LNCaP clone FGC (cell line): ENCODE measurements at regions not wholly inside any gene's neighbourhood (a gene's known extent, or its start where the extent isn't known, plus 50 kb on each side); places are given as distances from the start of the nearest gene placed in this dataset.
A peak's percentile ranks its signal among the peaks of the same experiment; 100 is the strongest.

Source experiments
- DNase-seq: peaks from one replicate; pipeline ENCODE4 v3.0.0-alpha.2; 2011; ENCODE audit warnings: low read depth
- H3K4me3 ChIP-seq: 2 replicates; pipeline ENCODE4 v1.5.1; 2011; ENCODE audit warnings: mild to moderate bottlenecking, low read depth, low read length, control low read depth
- TF ChIP-seq, protein P1 (sequence below): IDR thresholded peaks from 2 replicates; pipeline ENCODE4 v1.5.1; 2012; ENCODE audit warnings: mild to moderate bottlenecking; ENCODE audit not compliant: control insufficient read depth, insufficient read depth; ENCODE audit errors: extremely low read depth

DNA sequence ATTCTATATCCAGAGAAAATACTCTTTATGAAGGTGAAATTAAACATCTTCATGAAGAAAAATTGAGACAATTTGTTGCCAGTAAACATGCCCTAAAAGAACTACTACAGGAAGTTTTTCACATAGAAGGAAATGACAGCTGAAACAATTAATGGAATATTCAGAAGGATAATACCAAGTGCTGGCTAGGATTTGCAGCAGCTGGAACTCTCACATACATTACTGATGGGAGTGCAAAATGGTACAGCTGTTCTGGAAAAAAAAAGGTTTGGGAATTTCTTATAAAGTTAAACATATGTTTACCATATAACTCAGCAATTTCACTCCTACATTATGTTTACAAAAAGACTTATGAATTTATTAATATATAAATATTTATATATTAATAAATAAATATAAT lies 193.2 kb upstream of the FAT4 start:
- TF ChIP-seq, protein P1, sequence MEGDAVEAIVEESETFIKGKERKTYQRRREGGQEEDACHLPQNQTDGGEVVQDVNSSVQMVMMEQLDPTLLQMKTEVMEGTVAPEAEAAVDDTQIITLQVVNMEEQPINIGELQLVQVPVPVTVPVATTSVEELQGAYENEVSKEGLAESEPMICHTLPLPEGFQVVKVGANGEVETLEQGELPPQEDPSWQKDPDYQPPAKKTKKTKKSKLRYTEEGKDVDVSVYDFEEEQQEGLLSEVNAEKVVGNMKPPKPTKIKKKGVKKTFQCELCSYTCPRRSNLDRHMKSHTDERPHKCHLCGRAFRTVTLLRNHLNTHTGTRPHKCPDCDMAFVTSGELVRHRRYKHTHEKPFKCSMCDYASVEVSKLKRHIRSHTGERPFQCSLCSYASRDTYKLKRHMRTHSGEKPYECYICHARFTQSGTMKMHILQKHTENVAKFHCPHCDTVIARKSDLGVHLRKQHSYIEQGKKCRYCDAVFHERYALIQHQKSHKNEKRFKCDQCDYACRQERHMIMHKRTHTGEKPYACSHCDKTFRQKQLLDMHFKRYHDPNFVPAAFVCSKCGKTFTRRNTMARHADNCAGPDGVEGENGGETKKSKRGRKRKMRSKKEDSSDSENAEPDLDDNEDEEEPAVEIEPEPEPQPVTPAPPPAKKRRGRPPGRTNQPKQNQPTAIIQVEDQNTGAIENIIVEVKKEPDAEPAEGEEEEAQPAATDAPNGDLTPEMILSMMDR: no peak
- H3K4me3 ChIP-seq: no peak overlapping the region
- no peak for DNase-seq

DNA sequence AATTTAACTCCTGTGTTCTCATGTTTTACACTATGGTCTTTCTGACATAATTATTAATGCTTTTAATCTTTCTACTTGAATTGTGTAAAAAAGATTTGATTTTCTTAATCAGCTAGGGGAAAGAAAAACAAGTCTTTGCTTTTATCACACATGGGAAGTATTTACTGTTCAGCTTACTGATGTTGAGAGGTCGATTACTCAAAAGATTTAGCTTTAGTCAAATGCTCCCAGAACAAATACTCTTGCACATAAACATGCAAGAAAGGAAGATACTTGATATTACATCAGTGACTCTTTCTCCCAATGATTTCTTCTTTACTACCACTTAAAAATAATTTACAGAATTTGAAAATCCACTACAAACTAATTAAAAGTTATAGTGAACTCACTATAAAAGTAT lies 198.3 kb upstream of the FAT4 start:
- no peak overlapping the region for H3K4me3 ChIP-seq
- TF ChIP-seq, protein P1: no peak
- DNase-seq: no peak

DNA sequence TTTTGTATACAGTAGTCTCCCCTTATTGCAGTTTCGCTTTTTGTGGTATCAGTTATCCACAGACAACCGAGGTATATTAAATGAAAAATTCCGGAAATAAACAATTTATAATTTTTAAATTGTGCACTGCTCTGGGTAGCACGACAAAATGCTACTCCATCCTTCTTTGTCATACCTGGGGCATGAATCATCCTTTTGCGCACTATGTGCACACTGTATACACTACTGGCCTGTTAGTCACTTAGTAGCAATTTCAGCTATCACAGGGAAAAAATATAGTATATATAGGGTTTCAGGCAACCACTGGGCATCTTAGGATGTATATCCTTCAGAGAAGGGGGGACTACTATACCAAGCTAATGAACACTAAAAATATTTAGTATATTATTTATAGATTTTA lies 198.8 kb upstream of the FAT4 start:
- TF ChIP-seq, protein P1: no peak
- no peak overlapping the region for H3K4me3 ChIP-seq
- no peak for DNase-seq

DNA sequence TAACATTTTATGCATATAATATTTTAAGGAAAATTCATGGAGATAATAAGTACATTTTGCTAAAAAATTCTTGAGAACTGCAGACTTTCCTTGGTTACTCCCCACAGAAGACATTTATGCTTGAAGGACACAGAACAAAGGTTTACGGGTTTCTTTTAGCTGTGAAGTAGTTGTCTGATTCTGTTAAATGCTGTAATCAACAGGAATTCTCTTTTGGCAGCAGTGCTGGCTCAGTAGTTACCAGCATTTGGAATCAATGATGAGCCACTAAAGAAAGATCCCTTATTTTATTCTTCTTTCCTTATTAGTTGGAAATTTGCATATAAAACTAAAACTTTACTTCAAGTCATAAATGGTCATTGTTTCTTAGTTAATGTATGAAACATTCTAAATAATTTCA lies 199.3 kb upstream of the FAT4 start:
- DNase-seq: no peak
- H3K4me3 ChIP-seq: no peak overlapping the region
- TF ChIP-seq, protein P1: no peak

DNA sequence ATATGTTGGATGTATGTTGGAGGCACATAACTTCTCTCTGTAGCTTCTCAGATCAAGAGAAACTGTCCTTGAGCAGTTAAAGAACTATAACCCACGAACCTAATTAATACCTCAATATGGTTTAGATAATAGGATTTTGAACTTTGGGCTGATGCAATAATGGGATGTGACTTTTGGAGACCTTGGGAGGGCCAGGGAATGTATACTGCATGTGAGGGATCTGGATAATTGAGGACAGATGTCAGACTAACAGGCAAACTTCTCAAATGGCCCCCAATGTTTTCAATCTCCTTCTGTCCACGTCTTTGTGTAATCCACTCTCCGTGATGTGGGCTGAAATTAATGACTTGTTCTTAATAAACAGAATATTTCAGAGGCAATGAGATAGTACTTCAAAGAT lies 202.2 kb upstream of the FAT4 start:
- TF ChIP-seq, protein P1: no peak
- no peak for DNase-seq
- H3K4me3 ChIP-seq: no peak overlapping the region

DNA sequence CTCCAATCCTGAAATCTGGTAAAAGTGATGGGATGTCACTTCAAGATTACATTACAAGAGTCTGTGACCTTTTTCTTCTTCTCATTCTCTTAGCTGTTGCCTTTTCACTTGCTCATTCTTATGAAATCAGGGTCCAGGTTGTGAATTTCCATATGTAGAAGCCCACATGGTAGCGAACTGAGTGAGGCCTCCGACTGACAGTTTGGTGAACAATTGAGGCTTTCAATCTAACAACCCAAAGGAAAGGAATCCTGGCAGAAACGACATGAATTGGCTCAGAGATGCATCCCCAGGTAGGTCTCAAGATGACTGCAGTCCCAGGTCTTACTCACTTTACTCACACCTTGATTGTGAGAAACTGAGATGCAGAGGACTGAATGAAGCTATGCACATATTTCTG lies 203.4 kb upstream of the FAT4 start:
- TF ChIP-seq, protein P1: no peak
- DNase-seq: no peak
- no peak overlapping the region for H3K4me3 ChIP-seq

DNA sequence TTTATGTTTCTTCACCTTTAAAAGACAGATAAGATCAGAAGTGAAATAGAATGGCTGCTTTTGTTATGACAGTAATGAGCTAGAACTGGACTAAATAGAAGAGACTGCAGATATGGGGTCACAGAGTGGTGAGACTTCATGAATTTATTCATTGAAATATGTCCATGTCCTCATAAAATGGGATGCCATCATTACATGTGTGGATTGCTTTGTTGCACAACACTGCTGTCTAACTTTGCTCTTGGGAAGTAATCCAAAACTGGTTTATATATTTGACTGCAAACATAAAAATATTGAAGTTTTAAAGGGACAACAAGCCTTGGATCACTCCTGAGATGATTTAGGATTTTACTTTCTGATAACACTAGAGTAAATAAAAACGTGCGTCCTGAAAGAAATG lies 209.2 kb upstream of the FAT4 start:
- no peak overlapping the region for H3K4me3 ChIP-seq

More for the DNA sequence above, 209.2 kb upstream of the FAT4 start:
- TF ChIP-seq, protein P1: no peak
- DNase-seq: peak; percentile 79
